AG04449 (cell line): ENCODE measurements at regions not wholly inside any gene's neighbourhood (a gene's known extent, or its start where the extent isn't known, plus 50 kb on each side); places are given as distances from the start of the nearest gene placed in this dataset.

ENCODE experiments used
- CTCF ChIA-PET: fragments of 350-600 bp; formaldehyde crosslinking; extraction: SDS; loops from one replicate; lab custom pipeline; 2021; ENCODE audit warnings: antibody characterized with exemption; lab: Yijun Ruan, JAX
- POLR2A ChIA-PET: fragments of 400-600, 350-600 bp; formaldehyde crosslinking; extraction: SDS; loops from one replicate; lab custom pipeline; 2020; ENCODE audit warnings: antibody characterized with exemption, inconsistent platforms; lab: Yijun Ruan, JAX
- DNase-seq: peaks from one replicate; pipeline ENCODE4 v3.0.0-alpha.2; 2010; ENCODE audit warnings: low read depth, low spot score
- H3K4me3 ChIP-seq: 2 replicates; pipeline ENCODE4 v1.5.1; 2011; ENCODE audit warnings: low read depth, mild to moderate bottlenecking, control low read depth, low read length
- TF ChIP-seq, protein P1 (sequence below): IDR thresholded peaks from one replicate; pipeline ENCODE4 v1.5.1; 2011; ENCODE audit warnings: mild to moderate bottlenecking, moderate library complexity, low read length, control low read depth, inconsistent platforms; ENCODE audit not compliant: insufficient read depth; ENCODE audit errors: missing control alignments

DNA sequence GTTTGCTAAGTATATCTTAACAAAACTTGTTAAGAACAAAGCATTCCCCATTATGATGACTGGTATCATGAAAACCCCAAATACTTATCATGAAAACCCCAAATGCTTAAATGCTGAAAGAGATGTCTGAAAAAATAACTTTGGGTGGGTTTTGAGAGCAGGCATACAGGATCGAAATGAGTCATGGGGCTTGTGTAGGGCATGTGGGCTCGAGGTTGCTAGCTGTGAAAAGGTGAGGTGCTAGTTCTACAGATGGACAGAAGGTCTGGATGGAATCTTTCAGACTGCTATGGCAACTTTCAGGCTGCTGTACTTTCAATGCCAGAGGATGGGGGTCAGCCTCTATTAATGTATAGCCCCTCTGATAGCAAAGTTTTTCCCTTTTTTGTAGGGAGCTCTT lies 167.8 kb upstream of the MDGA2 start:
- TF ChIP-seq, protein P1, sequence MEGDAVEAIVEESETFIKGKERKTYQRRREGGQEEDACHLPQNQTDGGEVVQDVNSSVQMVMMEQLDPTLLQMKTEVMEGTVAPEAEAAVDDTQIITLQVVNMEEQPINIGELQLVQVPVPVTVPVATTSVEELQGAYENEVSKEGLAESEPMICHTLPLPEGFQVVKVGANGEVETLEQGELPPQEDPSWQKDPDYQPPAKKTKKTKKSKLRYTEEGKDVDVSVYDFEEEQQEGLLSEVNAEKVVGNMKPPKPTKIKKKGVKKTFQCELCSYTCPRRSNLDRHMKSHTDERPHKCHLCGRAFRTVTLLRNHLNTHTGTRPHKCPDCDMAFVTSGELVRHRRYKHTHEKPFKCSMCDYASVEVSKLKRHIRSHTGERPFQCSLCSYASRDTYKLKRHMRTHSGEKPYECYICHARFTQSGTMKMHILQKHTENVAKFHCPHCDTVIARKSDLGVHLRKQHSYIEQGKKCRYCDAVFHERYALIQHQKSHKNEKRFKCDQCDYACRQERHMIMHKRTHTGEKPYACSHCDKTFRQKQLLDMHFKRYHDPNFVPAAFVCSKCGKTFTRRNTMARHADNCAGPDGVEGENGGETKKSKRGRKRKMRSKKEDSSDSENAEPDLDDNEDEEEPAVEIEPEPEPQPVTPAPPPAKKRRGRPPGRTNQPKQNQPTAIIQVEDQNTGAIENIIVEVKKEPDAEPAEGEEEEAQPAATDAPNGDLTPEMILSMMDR, result no peak
- ChIA-PET CTCF (no interaction called here), POLR2A (no interaction called here)
- no peak overlapping the region for H3K4me3 ChIP-seq
- no peak for DNase-seq

- DNase-seq, result no peak
- CTCF ChIA-PET, result no interaction called here
- TF ChIP-seq, protein P1, result no peak
- H3K4me3 ChIP-seq, result no peak overlapping the region
- POLR2A ChIA-PET, result no interaction called here
Observed at GRCh38 chr14:47833011-47833410, 157.6 kb upstream of the MDGA2 start.

DNA sequence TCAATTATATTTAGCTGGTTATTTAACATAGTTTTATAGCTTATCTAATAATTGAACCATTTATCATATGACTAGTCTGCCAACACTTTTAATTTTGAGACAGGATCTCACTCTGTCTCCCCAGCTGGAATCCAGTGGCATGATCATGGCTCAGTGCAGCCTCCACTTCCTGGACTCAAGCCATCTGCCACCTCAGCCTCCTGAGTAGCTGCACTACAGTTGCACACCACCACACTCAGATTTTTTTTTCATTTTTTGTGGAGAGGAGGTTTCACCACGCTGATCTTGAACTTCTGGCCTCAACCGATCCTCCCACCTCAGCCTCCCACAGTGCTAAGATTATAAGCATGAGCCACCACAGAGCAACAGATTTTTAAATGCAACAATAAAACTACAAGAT lies 151.4 kb upstream of the MDGA2 start:
- ChIA-PET CTCF (no interaction called here), POLR2A (no interaction called here)
- TF ChIP-seq, protein P1, result no peak
- no peak for DNase-seq
- H3K4me3 ChIP-seq, result no peak overlapping the region

GRCh38 chr14:47822326-47822725 lies 146.9 kb upstream of the MDGA2 start:
- TF ChIP-seq, protein P1, result no peak
- ChIA-PET POLR2A (no interaction called here), CTCF (no interaction called here)
- DNase-seq, result no peak
- no peak overlapping the region for H3K4me3 ChIP-seq

DNA sequence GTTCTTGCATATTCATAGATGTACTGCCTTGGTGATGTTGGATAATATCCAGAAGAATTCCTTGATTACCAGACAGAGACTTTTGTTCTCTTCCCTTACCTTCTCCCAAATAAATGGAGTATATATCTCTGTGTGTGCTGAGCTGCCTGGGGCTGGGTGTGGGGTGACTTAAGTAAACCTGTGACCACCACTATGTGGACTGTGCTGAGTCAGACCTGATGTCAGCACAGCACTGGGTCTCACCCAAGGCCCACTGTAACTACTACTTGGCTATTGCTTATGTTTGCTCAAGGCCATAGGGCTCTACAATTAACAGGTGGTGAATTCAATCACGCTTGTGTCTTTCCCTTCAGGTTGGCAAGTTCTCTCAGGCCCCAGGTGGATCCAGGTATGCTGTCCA lies 145.7 kb upstream of the MDGA2 start:
- CTCF ChIA-PET, result no interaction called here

DNA sequence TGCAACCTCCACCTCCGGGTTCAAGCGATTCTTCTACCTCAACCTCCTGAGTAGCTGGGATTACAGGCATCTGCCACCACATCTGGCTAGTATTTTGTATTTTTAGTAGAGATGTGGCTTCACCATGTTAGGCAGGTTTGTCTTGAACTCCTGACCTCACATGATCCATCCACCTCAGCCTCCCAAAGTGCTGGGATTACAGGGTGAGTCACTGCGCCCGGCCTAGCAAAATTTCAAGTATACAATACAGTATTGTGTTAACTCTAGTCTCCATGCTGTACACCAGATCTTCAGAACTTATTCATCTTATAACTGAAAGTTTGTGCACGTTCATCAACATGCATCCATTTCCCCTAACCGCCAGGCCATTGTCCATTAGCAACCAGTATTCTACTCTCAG lies 115.1 kb upstream of the MDGA2 start:
- TF ChIP-seq, protein P1, result no peak
- ChIA-PET CTCF (no interaction called here), POLR2A (no interaction called here)
- H3K4me3 ChIP-seq, result no peak overlapping the region
- no peak for DNase-seq

More for the DNA sequence above, 145.7 kb upstream of the MDGA2 start:
- TF ChIP-seq, protein P1, result no peak
- POLR2A ChIA-PET, result no interaction called here
- DNase-seq, result no peak
- H3K4me3 ChIP-seq, result no peak overlapping the region
